ENCODE measurements at regions not wholly inside any gene's neighbourhood (a gene's known extent, or its start where the extent isn't known, plus 50 kb on each side); places are given as distances from the start of the nearest gene placed in this dataset.

DNA sequence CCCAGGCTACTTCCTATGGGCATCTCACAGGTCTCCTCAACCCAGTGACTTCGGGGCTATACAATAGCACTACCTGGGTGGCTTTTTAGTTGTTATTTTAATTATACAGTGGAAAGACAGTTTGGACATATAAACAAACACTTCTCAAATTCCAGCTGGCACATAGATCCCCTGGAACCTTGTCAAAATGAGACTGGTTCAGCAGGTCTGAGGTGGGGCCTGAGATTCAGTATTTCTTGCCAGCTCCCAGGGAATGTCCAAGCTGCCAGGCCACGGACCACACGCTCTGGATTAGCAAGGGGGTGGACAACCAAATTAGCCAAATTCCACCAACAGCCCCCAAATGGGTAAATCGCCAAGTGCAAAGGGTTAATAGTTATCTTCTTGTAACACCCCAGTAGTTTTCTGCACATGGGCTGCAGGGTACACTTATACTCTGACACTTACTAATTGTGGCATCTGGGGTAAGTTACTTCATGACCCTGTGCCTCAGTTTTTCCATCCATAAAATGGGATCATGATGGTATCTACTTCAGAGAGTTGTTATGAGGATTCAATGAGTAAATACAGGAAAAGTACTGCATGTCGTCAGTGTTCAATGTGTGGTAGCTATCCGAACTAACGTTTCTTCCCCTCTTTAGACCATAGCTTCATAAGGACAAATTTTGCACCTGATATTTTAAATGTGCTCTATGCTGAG, 789.4 kb upstream of the TBX3 start:
- no peak for DNase-seq (ENCODE audit: low read depth, low spot score)
- Histone ChIP-seq H3K9ac (ENCODE audit: insufficient read length, low read depth) (no peak overlapping the region), H3K9me3 (ENCODE audit: insufficient read depth, low read length) (no peaks in the 10 kb centered on the region), H3K4me3 (ENCODE audit: insufficient read length, low read depth) (no peak overlapping the region), H3K4me1 (ENCODE audit: insufficient read depth, insufficient read length) (peaks cover 2% of the 10 kb centered on the region), H3K36me3 (ENCODE audit: insufficient read depth, insufficient read length, low read length) (no peaks in the 10 kb centered on the region), H3K27me3 (ENCODE audit: insufficient read depth, insufficient read length) (no peaks in the 10 kb centered on the region)
- TF ChIP-seq SUZ12 (IDR thresholded peaks at IDR 0.05; ENCODE audit: extremely low read depth, insufficient read depth, insufficient read length) (no peak), ZNF274 (IDR thresholded peaks at IDR 0.05; ENCODE audit: low read depth, low read length) (no peak), YY1 (IDR thresholded peaks at IDR 0.05; ENCODE audit: insufficient read depth, insufficient read length) (no peak)

DNA sequence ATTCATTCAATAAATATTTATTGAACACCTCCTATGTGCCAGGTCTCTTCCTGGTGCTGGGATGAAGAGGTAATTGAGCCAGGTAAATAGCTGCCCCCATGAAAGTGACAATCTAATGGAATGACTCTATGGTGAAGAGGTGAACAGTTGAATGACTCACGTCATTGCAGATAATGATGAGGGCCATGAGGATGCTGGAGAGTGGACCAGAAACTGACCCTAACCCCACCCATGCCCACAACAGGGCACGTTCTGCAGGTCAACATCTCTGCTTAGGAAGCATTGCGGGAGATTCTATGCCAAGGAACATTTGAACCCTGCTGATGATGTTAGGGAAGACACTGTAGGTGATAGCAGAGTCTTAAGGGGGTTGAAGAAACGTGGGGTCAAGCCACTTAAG, 788.9 kb upstream of the TBX3 start:
- no peak overlapping the region for H3K4me3 ChIP-seq (ENCODE audit: insufficient read length, low read depth)
- H3K27me3 ChIP-seq (ENCODE audit: insufficient read depth, insufficient read length), result peaks cover 2% of the 10 kb centered on the region
- no peak for TF ChIP-seq YY1 (IDR thresholded peaks at IDR 0.05; ENCODE audit: insufficient read depth, insufficient read length)
- no peak for TF ChIP-seq ZNF274 (IDR thresholded peaks at IDR 0.05; ENCODE audit: low read depth, low read length)
- TF ChIP-seq SUZ12 (IDR thresholded peaks at IDR 0.05; ENCODE audit: extremely low read depth, insufficient read depth, insufficient read length), result no peak
- no peak for DNase-seq (ENCODE audit: low read depth, low spot score)
- peaks cover 7% of the 10 kb centered on the region for H3K4me1 ChIP-seq (ENCODE audit: insufficient read depth, insufficient read length)
- no peaks in the 10 kb centered on the region for H3K36me3 ChIP-seq (ENCODE audit: insufficient read depth, insufficient read length, low read length)
- H3K9ac ChIP-seq (ENCODE audit: insufficient read length, low read depth), result no peak overlapping the region
- no peaks in the 10 kb centered on the region for H3K9me3 ChIP-seq (ENCODE audit: insufficient read depth, low read length)

DNA sequence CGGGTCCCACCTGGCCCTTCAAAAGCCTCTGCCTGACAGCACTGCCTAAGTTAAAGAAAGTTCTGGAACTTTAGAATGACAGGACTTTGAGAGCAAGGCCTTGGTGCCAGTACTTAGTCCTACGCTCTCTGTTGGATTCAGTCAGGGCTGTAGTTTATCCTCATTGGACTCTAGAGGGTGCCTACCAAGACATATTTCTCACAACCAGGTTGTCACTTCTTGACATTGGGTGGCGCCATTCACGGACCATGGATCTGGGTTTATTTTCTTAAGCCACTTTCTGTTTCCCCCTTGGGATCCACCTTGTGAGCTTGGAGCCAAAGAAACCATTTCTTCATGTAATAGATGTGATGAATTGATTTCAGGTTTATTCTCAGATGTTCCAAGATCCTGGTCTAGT, 787.0 kb upstream of the TBX3 start:
- peaks cover 7% of the 10 kb centered on the region for H3K4me1 ChIP-seq (ENCODE audit: insufficient read depth, insufficient read length)
- H3K27me3 ChIP-seq (ENCODE audit: insufficient read depth, insufficient read length), result peaks cover 2% of the 10 kb centered on the region
- DNase-seq (ENCODE audit: low read depth, low spot score), result no peak
- H3K9me3 ChIP-seq (ENCODE audit: insufficient read depth, low read length), result no peaks in the 10 kb centered on the region
- no peak overlapping the region for H3K9ac ChIP-seq (ENCODE audit: insufficient read length, low read depth)
- no peaks in the 10 kb centered on the region for H3K36me3 ChIP-seq (ENCODE audit: insufficient read depth, insufficient read length, low read length)
- no peak overlapping the region for H3K4me3 ChIP-seq (ENCODE audit: insufficient read length, low read depth)
- TF ChIP-seq YY1 (IDR thresholded peaks at IDR 0.05; ENCODE audit: insufficient read depth, insufficient read length) (no peak), ZNF274 (IDR thresholded peaks at IDR 0.05; ENCODE audit: low read depth, low read length) (no peak), SUZ12 (IDR thresholded peaks at IDR 0.05; ENCODE audit: extremely low read depth, insufficient read depth, insufficient read length) (no peak)

DNA sequence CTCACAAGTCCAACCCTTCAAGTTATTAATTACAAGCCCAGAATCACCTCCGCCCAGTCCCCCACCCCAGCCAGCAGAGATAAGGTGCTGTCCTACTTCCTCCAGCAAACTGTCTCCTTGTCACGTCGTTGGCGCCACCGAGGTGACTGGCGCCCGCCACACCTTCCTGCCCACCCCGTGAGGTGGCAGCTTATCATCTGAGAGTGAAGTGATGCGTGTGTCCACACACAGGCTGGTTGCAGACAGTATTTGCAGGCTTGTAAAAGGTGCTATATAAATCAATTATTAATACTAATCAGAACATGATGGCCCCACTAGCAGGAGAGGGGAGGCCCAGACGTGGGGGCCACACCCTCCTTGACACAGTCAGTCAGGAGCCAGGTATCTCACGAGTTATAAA, 786.6 kb upstream of the TBX3 start:
- no peaks in the 10 kb centered on the region for H3K9me3 ChIP-seq (ENCODE audit: insufficient read depth, low read length)
- H3K9ac ChIP-seq (ENCODE audit: insufficient read length, low read depth), result no peak overlapping the region
- TF ChIP-seq SUZ12 (IDR thresholded peaks at IDR 0.05; ENCODE audit: extremely low read depth, insufficient read depth, insufficient read length) (no peak), YY1 (IDR thresholded peaks at IDR 0.05; ENCODE audit: insufficient read depth, insufficient read length) (no peak), ZNF274 (IDR thresholded peaks at IDR 0.05; ENCODE audit: low read depth, low read length) (no peak)
- DNase-seq (ENCODE audit: low read depth, low spot score), result no peak
- H3K4me3 ChIP-seq (ENCODE audit: insufficient read length, low read depth), result no peak overlapping the region
- H3K36me3 ChIP-seq (ENCODE audit: insufficient read depth, insufficient read length, low read length), result no peaks in the 10 kb centered on the region
- H3K27me3 ChIP-seq (ENCODE audit: insufficient read depth, insufficient read length), result peaks cover 2% of the 10 kb centered on the region
- peaks cover 7% of the 10 kb centered on the region for H3K4me1 ChIP-seq (ENCODE audit: insufficient read depth, insufficient read length)

DNA sequence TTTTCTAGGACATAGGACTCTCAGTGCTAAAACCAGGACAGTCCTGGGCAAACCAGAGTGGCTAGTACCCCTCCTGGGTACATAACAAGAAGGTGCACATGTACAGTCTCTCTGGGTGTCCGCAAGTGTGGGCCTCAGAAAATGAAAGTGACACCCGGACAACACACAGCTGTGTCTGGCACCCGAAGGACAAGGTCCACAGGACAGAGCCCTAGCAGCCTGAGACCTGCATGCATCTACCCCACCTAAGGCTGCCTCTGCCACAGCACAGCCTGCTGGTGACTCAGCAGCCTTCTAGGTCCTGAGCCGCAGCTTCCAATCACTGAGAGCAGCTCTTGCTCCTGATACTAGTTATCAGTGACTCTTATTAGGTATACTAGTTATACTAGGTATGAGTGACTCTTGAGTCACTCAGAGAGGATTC, 784.1 kb upstream of the TBX3 start:
- Histone ChIP-seq H3K9me3 (ENCODE audit: insufficient read depth, low read length) (no peaks in the 10 kb centered on the region), H3K4me1 (ENCODE audit: insufficient read depth, insufficient read length) (peaks cover 7% of the 10 kb centered on the region)

DNA sequence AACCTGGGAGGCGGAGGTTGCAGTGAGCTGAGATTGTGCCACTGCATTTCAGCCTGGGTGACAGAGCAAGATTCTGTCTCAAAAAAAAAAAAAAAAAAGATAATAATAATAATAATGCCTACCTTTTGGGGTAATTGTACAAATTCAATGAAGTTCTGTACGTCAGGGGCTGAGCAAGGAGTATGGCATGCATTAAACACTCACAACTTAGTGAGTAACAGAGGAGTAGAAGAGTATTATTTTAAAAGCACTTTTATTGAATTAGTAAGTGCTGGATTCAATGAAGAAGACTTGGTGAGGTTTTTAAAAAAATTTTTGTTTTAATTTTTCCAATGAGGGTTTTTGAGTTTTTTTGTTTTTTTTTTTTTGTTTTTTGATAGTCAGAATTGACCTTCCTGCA, 783.6 kb upstream of the TBX3 start:
- TF ChIP-seq YY1 (IDR thresholded peaks at IDR 0.05; ENCODE audit: insufficient read depth, insufficient read length) (no peak), SUZ12 (IDR thresholded peaks at IDR 0.05; ENCODE audit: extremely low read depth, insufficient read depth, insufficient read length) (no peak), ZNF274 (IDR thresholded peaks at IDR 0.05; ENCODE audit: low read depth, low read length) (no peak)
- DNase-seq (ENCODE audit: low read depth, low spot score), result no peak
- Histone ChIP-seq H3K9me3 (ENCODE audit: insufficient read depth, low read length) (no peaks in the 10 kb centered on the region), H3K4me3 (ENCODE audit: insufficient read length, low read depth) (no peak overlapping the region), H3K27me3 (ENCODE audit: insufficient read depth, insufficient read length) (peaks cover 2% of the 10 kb centered on the region), H3K4me1 (ENCODE audit: insufficient read depth, insufficient read length) (peaks cover 7% of the 10 kb centered on the region), H3K9ac (ENCODE audit: insufficient read length, low read depth) (no peak overlapping the region), H3K36me3 (ENCODE audit: insufficient read depth, insufficient read length, low read length) (no peaks in the 10 kb centered on the region)

More for the DNA sequence above, 784.1 kb upstream of the TBX3 start:
- Histone ChIP-seq H3K36me3 (ENCODE audit: insufficient read depth, insufficient read length, low read length) (no peaks in the 10 kb centered on the region), H3K27me3 (ENCODE audit: insufficient read depth, insufficient read length) (peaks cover 2% of the 10 kb centered on the region), H3K9ac (ENCODE audit: insufficient read length, low read depth) (no peak overlapping the region), H3K4me3 (ENCODE audit: insufficient read length, low read depth) (no peak overlapping the region)
- no peak for DNase-seq (ENCODE audit: low read depth, low spot score)
- no peak for TF ChIP-seq SUZ12 (IDR thresholded peaks at IDR 0.05; ENCODE audit: extremely low read depth, insufficient read depth, insufficient read length)

DNA sequence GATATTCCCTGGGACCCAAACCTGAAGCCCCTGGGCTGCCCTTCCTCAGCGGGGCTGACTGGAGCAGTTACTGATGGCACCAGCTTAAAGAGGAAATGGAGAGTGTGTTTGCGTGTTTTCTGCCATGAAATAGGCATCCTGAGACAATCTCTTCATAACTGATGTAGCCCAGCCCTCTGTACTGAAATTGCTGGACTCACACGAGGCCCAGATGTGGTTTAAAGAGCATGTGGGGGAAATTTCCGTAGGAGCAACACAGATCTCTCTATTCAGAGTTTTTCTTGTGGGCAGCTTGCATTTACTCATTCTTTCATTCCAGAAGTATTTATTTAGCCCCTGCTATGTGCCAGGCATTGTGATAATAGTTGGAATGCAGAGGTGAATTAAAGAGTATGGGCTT, 782.1 kb upstream of the TBX3 start:
- DNase-seq (ENCODE audit: low read depth, low spot score), result no peak
- Histone ChIP-seq H3K9ac (ENCODE audit: insufficient read length, low read depth) (no peak overlapping the region), H3K9me3 (ENCODE audit: insufficient read depth, low read length) (no peaks in the 10 kb centered on the region), H3K4me3 (ENCODE audit: insufficient read length, low read depth) (no peak overlapping the region), H3K36me3 (ENCODE audit: insufficient read depth, insufficient read length, low read length) (no peaks in the 10 kb centered on the region), H3K4me1 (ENCODE audit: insufficient read depth, insufficient read length) (peaks cover 7% of the 10 kb centered on the region), H3K27me3 (ENCODE audit: insufficient read depth, insufficient read length) (peaks cover 2% of the 10 kb centered on the region)
- no peak for TF ChIP-seq YY1 (IDR thresholded peaks at IDR 0.05; ENCODE audit: insufficient read depth, insufficient read length)
- TF ChIP-seq SUZ12 (IDR thresholded peaks at IDR 0.05; ENCODE audit: extremely low read depth, insufficient read depth, insufficient read length), result no peak
- TF ChIP-seq ZNF274 (IDR thresholded peaks at IDR 0.05; ENCODE audit: low read depth, low read length), result no peak

All from NT2/D1 (cell line).